Endometrium (tissue), 2 donors: ENCODE measurements at regions not wholly inside any gene's neighbourhood (a gene's known extent, or its start where the extent isn't known, plus 50 kb on each side); places are given as distances from the start of the nearest gene placed in this dataset.
"Not testable (repeated sequence)": the region's sequence is repeated elsewhere in the genome, so short reads cannot be mapped to it uniquely, and the experiment has no call there.

Experiments
- FAIRE-seq: peaks from 2 replicates; lab custom pipeline; 2012; peaks lifted over from hg19 to GRCh38; lab: Jason Lieb, UNC
- donor health status: control.
- donor health status: control.

DNA sequence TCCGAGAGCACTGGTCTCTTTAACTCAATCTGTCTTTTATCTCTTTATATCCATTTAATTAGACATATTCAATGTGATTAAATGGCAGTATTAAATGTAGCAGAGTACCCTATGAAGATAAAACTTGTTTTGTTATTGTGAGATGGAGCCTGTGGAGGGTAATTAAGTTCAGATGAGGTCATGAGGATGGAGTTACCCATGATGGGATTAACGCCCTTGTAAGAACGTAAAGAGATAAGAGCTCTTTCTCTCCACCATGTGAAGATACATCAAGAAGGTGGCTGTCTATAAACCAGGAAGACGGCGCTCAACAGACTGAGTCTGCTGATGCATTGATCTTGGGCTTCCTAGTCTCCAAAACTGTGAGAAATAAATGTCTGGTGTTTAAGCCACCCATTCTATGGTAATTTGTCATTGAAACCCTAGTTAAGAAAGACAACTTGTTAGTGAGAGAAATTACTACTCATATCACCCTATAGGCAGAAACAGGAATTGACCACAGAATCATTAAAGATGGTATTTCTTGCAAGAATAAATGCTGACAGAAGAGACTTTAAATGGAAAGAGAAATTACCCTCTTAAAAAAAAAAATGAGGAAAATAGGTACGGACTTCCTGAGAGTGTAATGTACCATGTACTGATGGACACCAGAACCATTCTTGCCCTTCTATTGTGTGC, 738.7 kb upstream of the CHAC2 start:
- no peak for FAIRE-seq

DNA sequence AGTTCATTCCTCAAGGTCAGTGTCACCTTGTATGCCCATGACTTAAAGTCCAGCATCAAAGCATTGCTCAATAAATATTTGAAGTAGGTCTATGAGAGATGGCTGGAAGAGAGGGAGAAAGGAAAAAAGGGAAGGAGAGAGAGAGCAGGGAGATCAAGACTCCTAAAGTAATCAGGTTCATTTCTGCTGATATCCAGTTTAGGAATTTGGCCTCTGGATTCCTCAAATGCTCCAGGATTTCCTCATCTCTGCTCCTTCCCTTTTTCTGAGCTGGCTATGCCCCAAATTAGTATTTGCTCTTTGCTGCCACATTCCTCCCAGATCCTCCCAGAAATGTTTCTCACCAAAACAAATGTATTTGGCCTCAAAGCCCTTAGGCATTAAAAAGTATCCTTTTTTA, 739.4 kb upstream of the CHAC2 start:
- no peak for FAIRE-seq

DNA sequence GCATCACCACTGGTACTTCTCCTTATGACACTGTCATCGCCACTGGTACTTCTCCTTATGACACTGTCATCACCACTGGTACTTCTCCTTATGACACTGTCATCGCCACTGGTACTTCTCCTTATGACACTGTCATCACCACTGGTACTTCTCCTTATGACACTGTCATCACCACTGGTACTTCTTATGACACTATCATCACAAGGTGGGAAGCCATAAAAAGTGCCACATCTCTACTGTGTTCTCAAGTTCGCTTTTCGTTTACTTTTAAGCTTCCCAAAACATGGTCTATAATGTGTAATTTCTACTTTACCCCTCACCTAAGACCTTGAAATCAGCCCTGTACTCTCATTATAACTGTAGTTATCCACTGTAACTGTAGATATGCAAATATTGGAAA, 745.4 kb upstream of the CHAC2 start:
- not testable (repeated sequence) for FAIRE-seq

DNA sequence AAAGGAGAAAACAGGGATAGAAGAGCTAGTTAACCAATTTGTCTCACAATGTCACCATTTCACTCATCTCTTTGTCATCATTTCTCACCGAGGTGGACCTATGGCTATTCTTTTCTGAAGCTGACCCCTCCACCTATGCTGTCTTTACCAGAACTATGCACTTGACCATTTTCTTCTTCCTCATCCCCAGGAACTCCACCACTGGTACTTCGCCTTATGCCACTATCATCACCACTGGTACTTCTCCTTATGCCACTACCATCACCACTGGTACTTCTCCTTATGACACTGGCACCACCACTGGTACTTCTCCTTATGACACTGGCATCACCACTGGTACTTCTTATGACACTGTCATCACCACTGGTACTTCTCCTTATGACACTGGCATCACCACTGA, 745.8 kb upstream of the CHAC2 start:
- no peak for FAIRE-seq

DNA sequence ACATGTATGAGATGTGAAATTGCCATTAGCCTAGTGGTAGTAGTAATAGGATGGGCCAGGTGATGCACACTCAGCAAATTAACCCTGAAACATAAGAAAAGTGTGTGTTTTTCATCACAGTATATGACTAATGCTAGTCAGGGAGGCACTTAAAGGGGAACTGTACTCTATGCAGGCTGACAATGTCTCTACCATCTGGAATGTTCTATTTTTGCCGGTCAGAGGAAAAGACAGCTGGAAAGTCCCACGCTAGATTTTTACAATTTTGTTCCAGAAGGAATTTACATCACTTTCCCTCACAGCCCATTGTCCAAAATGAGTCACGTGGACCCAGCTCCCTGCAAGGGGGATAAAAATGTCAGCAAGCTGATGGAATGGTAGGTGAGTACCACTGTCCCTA, 746.3 kb upstream of the CHAC2 start:
- no peak for FAIRE-seq

DNA sequence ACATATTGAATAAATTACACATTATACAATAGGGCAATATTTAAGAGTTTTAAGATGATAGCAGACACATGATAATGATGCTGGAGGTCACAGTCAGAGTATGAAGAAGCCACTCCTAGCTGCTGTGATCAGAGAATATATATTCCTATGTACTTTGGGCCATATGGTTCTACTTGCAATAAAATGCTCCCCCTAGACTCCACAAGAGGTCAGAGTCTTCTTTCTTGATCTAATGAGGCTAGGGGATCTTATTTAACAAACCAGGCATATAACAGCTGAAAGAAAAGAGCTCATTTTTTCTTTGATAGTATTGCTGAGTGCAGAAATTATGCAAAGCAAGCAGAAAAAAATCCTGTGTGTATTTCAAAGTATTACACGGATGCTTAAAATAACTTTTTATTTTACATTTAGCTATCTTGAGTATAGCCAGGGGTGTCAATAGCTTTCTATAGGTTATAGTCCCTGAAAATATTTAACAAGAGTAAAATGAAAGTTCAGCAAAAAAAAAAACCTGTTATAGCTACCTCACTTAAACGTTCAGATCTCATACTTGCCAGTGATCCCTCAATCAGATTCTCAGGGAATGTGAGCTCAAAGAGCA, 748.7 kb upstream of the CHAC2 start:
- FAIRE-seq: no peak

DNA sequence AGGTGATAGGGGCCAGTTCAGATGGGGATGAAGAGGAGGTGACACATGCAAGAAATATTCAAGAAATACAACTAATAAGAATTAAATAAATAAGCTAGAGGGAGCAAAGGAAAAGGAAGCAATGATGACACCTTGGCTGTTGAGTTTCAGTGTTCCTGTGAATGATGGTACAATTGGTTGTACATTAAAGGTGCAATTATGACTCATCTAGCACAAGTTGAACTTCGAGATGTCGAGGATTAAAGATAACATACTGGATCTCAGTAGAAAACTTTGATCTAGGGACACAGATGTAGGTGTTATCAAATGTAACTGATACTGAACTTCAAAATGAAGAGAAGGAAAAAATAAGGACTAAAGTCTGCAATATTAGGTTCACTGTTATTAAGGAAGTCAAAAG, 760.6 kb upstream of the CHAC2 start:
- FAIRE-seq: no peak

DNA sequence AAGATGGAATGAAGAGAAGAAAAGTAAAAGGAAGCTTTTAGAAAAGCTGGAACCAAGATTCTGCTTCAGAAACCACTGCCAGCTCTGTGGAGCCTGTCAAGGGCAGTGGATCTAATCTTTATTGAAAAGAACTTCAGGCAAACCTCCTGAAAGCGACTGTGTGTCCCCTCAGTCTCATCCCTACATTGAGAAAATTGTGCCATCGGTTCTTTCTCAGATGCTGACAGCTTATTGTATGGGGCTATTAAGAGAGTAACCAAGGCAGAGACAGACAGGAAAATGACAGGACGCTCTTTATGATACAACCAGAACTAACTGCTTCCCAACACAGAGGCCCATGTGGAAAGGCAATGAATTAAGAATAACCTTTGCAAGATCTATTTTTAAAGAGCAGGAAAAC, 763.2 kb upstream of the CHAC2 start:
- no peak for FAIRE-seq

DNA sequence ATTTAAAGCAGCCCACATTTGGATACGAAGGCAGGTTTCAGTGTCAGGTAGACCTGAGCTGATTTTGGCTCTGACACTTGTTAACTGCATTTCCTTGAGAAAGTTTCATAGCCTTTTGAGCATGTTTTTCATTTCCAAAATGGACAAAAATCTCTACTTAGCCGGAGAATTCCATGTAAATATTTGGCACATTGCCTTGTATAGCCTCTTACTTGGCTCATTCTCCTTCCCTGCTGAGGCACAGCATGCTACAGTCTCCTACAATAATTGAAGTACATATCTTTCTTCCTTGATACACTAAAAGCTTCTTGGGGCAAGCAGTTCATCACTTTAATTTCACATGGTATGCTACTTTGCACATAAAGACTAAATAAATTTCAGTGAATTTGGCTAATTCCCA, 772.2 kb upstream of the CHAC2 start:
- FAIRE-seq: no peak

DNA sequence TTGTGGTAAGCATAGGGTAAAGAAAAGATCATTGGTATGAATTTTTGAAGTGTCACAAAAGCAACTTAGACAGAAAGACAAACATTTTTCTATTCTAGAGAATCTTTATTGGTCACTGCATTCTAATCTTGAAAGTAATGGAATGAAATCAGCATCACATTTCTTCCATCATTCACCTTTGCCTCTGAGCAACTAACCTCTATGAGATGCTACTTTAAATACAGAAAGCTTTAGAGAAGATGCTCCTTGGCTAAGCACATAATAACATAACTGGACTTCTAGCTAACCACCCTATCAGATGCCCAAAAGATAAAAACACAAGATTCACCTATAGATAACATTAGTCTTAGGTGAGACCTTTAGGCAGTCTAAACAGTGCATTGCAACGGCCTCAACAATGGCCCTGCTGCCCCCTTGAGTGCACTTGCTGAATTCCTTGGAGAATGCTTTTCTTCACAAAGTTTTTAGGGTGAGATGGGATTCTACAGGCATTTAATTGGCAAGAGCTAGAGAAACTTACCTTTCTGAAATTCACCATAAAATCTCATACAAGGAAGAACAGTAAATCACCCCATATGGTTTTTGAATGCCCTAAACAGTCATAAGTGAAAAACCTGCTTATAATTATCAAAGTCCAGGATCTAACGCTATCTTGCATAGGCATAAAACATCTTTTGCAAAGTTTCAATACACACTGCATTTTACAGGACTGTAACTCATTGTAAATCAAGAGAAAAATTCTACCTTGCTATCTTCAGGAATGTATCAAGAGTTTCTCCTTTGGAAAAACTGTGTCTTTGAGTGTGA, 791.3 kb upstream of the CHAC2 start:
- no peak for FAIRE-seq

DNA sequence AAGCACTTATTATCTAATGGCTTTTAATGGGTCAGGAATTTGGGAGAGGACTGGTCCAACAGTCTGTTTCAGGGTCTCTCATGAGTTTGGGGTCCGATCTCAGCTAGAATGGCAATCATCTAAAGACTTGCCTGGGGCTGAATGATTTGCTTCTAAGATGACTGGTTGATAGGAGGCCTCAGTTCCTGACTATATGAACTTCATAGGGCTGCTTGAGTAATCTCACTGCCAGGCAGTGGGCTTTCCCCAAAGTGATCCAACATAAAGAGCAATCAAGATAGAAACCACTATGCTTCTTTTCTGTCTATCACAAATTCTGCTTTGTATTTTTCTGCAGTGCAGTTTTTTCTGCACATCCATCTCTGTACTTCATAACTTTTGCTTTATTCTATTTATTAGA, 793.5 kb upstream of the CHAC2 start:
- FAIRE-seq: no peak

DNA sequence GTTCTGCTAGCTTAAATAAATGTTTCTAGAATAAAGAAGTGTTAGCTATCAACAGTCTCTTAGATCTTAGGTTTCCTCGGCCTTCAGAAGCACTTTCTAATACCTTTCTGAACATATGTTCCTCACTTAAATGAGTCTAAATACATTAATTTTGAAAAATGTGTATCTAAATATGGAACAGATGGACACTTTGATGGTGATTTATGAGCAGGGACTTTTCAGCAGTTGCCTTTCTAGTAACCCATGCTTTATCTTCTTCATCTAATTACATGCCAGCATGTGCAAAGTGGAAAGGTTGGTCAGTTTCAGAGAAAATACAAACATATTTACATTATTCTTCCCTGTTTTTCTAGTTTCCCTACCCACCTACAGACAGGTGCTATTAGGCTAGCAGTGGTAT, 797.0 kb upstream of the CHAC2 start:
- FAIRE-seq: no peak

DNA sequence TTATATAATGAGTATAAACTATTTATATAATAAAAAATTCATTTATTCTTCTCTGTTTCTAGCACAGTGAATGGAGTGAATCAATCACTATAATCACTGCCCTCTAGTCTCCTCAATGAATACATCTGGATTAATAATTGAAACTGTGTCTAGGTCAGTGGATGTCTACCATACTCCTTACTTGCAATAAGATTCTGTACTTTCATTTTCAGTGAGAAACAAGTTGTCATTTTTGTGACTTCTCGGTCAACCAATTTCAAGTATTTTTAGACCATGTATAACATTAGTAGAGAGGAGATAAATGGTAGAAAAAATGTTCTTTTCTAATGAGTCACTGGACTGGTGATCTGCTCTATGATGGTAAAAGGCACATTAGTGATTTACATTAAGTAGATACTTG, 799.6 kb upstream of the CHAC2 start:
- FAIRE-seq: no peak

DNA sequence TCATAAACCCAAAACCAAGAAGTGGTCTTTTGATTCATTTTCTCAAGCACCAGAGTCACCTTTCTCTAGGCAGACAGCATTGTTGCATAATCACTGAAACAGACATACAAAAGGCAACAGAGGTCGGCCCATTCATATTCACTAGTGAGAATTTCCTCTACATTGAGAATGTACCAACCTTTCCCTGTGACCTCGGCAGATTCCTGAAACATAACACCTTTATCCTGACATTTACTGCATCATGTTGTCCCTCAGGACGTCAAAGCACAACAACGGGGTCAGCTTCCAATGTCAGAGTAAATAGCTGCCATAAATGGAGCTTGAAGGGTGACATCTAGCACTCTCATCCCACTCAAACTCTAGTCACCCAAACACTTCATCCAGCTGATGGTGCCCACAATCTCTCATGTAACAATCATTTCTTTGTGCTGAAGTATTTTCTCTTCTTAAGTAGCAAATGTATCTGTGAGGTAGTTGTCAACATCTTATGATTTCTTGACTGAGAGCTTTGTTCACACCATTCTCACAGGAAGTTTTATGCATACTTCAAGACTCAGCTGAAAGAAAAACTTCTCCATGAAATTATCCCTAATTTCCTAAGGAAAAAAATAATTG, 802.6 kb upstream of the CHAC2 start:
- FAIRE-seq: no peak

DNA sequence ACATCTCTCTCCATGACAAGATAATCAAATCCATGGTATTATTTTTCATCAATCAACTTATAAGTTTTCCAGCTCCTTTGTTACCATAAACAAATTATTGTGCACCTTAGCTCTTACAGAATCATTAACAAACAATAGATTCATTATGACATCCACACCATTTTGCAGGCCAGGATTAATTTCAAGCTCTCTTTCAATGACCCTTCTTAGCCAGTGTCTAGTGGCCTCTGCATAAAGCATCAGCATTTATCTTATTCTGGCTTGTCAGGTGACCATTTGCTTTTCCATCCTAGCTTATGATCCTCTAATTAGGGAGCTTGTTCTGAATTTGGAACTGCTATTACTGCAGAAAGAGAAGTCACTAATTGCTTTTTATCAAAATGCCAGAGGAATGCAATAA, 806.2 kb upstream of the CHAC2 start:
- no peak for FAIRE-seq

DNA sequence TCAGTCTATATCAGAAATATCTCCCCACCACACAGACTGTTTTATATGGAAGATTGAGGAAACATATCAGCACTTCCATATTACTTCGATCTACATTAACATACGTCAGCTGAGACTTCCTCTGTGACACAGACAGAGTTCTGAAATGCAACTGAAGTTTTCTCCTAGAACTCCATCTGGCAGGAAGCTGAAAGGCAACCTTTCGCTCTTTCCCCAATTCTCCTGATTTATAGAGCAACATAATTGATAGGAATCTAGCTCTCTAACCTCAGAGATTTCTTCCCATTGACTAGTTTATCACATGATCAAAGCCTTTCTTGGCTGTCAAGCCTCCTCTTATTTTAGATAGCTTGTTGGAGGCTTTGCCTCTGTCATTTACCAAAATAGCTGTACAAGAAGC, 806.7 kb upstream of the CHAC2 start:
- no peak for FAIRE-seq

DNA sequence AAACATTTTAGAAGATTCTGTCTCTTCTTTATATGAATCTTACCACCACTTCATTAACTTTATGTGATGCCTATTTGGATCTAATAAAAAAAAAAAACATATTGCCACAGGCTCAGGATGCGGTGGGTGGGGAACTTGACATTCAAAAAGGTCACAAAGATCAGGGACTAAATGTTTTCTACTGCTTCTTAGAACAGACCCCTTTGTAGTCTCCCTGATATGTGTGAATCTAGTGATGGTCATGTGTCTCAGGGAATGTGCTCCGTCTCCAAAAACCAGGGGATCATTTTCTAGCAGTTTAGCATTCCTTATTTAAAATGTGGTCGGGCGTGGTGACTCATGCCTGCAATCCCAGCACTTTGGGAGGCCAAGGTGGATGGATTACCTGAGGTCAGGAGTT, 807.8 kb upstream of the CHAC2 start:
- FAIRE-seq: no peak

DNA sequence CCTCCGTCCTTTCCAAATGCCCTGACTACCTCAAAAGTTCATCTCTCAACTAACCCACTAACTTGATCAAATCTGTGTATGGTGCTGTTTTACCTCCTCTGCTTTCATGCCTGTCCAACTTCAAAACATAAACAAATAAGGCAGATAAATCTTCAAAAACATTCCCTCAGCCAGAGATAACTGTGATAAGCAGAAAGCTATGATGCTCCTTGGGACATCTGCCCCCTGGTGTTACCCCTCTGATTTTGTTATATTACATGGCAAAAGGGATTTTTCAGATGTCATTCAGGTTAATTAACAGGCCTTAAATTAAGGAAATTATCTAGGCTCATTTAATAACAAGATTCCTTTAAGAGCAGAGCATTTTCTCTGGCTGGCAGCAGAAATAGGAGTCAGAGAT, 810.8 kb upstream of the CHAC2 start:
- no peak for FAIRE-seq

DNA sequence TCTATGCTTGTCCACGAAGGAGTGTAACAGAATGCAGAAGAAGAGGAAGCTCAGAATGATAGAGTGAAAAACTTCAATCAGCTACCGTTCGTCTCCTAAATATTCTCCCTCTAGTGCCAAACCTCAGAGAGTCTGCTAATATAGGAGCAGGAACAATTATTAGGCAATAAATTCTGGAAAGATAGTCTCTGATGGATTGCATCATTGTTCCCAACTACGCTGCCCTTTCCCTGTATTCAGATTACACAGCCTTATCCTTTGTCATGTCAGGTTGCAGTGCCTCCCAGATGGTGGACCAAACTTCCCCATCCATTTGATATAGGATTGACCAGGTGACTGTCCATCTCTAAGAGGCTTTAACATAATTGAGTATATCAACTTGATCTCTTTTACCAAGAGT, 811.5 kb upstream of the CHAC2 start:
- no peak for FAIRE-seq

DNA sequence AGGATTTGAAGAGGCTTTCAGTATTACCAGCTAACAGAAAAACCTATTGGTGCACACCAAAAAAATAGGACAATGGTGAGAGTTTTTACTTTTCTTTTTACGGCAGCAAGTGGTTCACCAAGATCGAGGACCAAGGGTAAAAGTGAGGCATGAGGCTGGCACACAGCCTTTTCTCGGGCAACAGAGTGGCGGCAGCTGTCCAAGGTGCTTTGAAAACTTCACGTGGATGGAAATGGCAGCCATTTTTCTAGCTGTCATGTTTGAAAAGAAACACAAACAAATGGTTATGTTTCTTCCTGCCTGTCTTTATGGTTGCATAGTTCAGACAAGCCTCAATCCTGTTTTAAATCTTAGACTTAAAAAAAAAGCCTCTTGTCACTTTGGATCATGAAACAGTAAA, 812.5 kb upstream of the CHAC2 start:
- FAIRE-seq: no peak

DNA sequence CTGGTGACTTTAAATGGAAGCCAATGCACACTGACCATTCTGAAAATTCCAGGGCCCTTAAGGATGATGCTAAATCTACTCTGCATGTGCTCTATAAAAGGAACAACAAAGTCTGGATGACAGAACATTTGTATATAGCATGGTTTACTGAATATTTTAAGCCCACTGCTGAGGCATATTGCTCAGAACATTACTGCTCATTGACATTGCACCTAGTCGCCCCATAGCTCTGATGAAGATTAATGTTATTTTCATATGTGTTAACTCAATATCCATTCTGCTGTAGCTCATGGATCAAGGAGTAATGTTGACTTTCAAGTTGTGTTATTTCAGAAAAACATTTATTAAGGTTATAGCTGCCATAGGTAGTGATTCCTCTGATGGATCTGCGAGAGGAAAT, 827.5 kb upstream of the CHAC2 start:
- no peak for FAIRE-seq

DNA sequence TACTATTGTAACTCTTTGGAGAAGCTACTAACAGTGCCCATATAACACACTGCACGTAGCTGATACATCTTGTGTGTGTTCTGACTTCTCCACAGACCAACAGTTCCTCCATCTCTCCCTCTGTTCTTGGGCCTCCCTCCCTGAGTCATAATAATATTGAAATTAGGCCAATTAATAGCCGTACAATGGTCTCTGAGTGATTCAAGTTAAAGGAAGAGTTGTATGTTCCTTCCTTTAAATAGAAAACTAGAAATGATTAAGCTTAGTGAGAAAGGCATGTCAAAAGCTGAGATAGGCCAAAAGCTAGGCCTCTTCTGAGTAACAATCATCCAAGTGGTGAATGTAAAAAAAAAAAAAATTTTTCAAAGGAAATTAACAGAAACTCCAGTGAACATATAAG, 828.4 kb upstream of the CHAC2 start:
- FAIRE-seq: no peak

DNA sequence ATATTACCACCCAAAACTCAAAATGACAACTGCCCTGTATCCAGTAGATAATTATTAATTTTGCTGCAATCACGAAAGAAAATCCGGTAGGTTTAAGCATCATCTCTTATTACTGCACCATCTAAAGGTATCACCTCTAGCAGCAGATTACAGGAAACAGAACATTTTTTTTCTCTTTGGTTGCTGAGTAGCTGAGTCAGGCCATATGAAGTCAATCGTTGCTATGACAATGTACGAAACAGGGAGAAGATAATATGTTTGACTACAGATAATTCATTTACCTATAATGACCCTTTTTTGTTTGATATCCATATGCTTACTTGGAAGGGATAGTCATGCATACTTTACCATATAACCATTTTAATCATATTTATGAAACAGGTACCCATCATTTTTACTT, 831.6 kb upstream of the CHAC2 start:
- FAIRE-seq: no peak
